OCI-LY7 (cell line): ENCODE measurements at regions not wholly inside any gene's neighbourhood (a gene's known extent, or its start where the extent isn't known, plus 50 kb on each side); places are given as distances from the start of the nearest gene placed in this dataset.

ENCODE experiments used
- BruUV-seq: library from RNA; stranded (reverse); fragments of 400-500 nt; replicated peaks from 2 replicates; lab custom pipeline; 2021; lab: Mats Ljungman, UMichigan
- CTCF ChIA-PET: fragments of 300-600 bp; sonication (Branson Sonifier 250); formaldehyde crosslinking; loops from one replicate; lab custom pipeline; 2022; ENCODE audit warnings: antibody characterized with exemption; ENCODE audit not compliant: unreplicated experiment; lab: Charles Lee
- POLR2A ChIA-PET: fragments of 300-600 bp; sonication (Branson Sonifier 250); formaldehyde crosslinking; loops from one replicate; lab custom pipeline; 2022; ENCODE audit warnings: antibody characterized with exemption; lab: Charles Lee
- DNase-seq: peaks from one replicate; pipeline ENCODE4 v3.0.0-alpha.2; 2015; ENCODE audit warnings: low spot score
- H2AFZ ChIP-seq: fragments of 200-600 bp; sonication (generic), shearing (Covaris generic); 2 replicates; pipeline ENCODE4 v1.6.1; 2014; ENCODE audit warnings: mild to moderate bottlenecking, antibody characterized with exemption, low read length, moderate library complexity
- H3K27ac ChIP-seq: fragments of 200-600 bp; sonication (generic); 2 replicates; pipeline ENCODE4 v1.5.1; 2014; ENCODE audit warnings: mixed run types, low read depth, mild to moderate bottlenecking, moderate library complexity, low read length, inconsistent platforms; ENCODE audit not compliant: poor library complexity, severe bottlenecking
- H3K36me3 ChIP-seq: fragments of 200-600 bp; sonication (generic); 2 replicates; pipeline ENCODE4 v1.6.1; 2014; ENCODE audit warnings: mild to moderate bottlenecking, antibody characterized with exemption, low read length, moderate library complexity, mixed read lengths; ENCODE audit not compliant: insufficient read depth
- H3K4me1 ChIP-seq: fragments of 200-600 bp; sonication (generic); 2 replicates; pipeline ENCODE4 v1.5.1; 2014; ENCODE audit warnings: mild to moderate bottlenecking, low read length; ENCODE audit not compliant: insufficient read depth, poor library complexity, severe bottlenecking
- H3K4me2 ChIP-seq: fragments of 200-600 bp; sonication (generic); 2 replicates; pipeline ENCODE4 v1.6.1; 2014; ENCODE audit warnings: mild to moderate bottlenecking, low read length
- H3K4me3 ChIP-seq: fragments of 200-600 bp; sonication (generic); 2 replicates; pipeline ENCODE4 v1.5.1; 2014; ENCODE audit warnings: mild to moderate bottlenecking, low read depth, low read length; ENCODE audit not compliant: poor library complexity, severe bottlenecking
- H3K79me2 ChIP-seq: fragments of 200-600 bp; sonication (generic); 2 replicates; pipeline ENCODE4 v1.6.1; 2016; ENCODE audit warnings: low read depth, mild to moderate bottlenecking, low read length, moderate library complexity, mixed read lengths; ENCODE audit not compliant: insufficient read depth
- H3K9me2 ChIP-seq: fragments of 200-600 bp; sonication (generic); 2 replicates; pipeline ENCODE4 v1.6.1; 2016; ENCODE audit warnings: mild to moderate bottlenecking, low read length, mixed read lengths; ENCODE audit not compliant: insufficient read depth
- H3K9me3 ChIP-seq: fragments of 200-600 bp; sonication (generic); 2 replicates; pipeline ENCODE4 v1.6.1; 2014; ENCODE audit warnings: mild to moderate bottlenecking, mixed run types, low read length, mixed read lengths
- H4K20me1 ChIP-seq: fragments of 200-600 bp; sonication (generic); 2 replicates; pipeline ENCODE4 v1.6.1; 2014; ENCODE audit warnings: mild to moderate bottlenecking, antibody characterized with exemption, low read length, moderate library complexity, mixed read lengths; ENCODE audit not compliant: insufficient read depth
- CTCF ChIP-seq: fragments of 200-600 bp; sonication (generic); conservative IDR thresholded peaks from 2 replicates; pipeline ENCODE4 v1.5.1; 2014; ENCODE audit warnings: mild to moderate bottlenecking, antibody characterized with exemption, low read length, moderate library complexity, mixed read lengths
- EZH2phosphoT487 ChIP-seq: fragments of 200-600 bp; sonication (generic); IDR thresholded peaks from 2 replicates; pipeline ENCODE4 v1.6.1; 2018; ENCODE audit warnings: low read depth, borderline replicate concordance, mild to moderate bottlenecking, mixed run types, antibody characterized with exemption, low read length, moderate library complexity, mixed read lengths
- intact Hi-C: fragments of 100-400 bp; cut with micrococcal nuclease; formaldehyde crosslinking; loops from one replicate; pipeline ENCODE4 v1.10.0; 2022; ENCODE audit not compliant: unreplicated experiment

GRCh38 chr7:19206721-19207120 is 61.5 kb upstream of the FERD3L start:
- intact Hi-C loops = no loop called here
- no peak overlapping the region for H2AFZ ChIP-seq
- no peak overlapping the region for H3K4me2 ChIP-seq
- no TSS peak for BruUV-seq
- H3K4me1 ChIP-seq = no peaks in the 10 kb centered on the region
- no peaks in the 10 kb centered on the region for H3K36me3 ChIP-seq
- H3K9me3 ChIP-seq = no peaks in the 10 kb centered on the region
- CTCF ChIA-PET = no interaction called here
- H3K27ac ChIP-seq = no peak overlapping the region
- H3K4me3 ChIP-seq = no peak overlapping the region
- POLR2A ChIA-PET = no interaction called here
- no peaks in the 10 kb centered on the region for H4K20me1 ChIP-seq
- no peaks in the 10 kb centered on the region for H3K79me2 ChIP-seq
- TF ChIP-seq CTCF (no peak), EZH2phosphoT487 (no peak)
- H3K9me2 ChIP-seq = no peaks in the 10 kb centered on the region
- no peak for DNase-seq

GRCh38 chr7:19203686-19204085 is 58.5 kb upstream of the FERD3L start:
- H3K9me2 ChIP-seq = no peaks in the 10 kb centered on the region
- ChIA-PET CTCF (no interaction called here), POLR2A (no interaction called here)
- BruUV-seq = no TSS peak
- H3K36me3 ChIP-seq = no peaks in the 10 kb centered on the region
- no peaks in the 10 kb centered on the region for H3K9me3 ChIP-seq
- H4K20me1 ChIP-seq = no peaks in the 10 kb centered on the region
- H3K4me2 ChIP-seq = no peak overlapping the region
- H3K4me1 ChIP-seq = no peaks in the 10 kb centered on the region
- intact Hi-C loops = no loop called here
- no peak overlapping the region for H3K27ac ChIP-seq
- no peak for TF ChIP-seq EZH2phosphoT487
- no peak for TF ChIP-seq CTCF
- H3K79me2 ChIP-seq = no peaks in the 10 kb centered on the region
- H3K4me3 ChIP-seq = no peak overlapping the region
- no peak overlapping the region for H2AFZ ChIP-seq
- DNase-seq = no peak

GRCh38 chr7:19202599-19202998 is 57.4 kb upstream of the FERD3L start:
- no peaks in the 10 kb centered on the region for H3K79me2 ChIP-seq
- no peak overlapping the region for H3K4me3 ChIP-seq
- intact Hi-C loops = no loop called here
- TF ChIP-seq EZH2phosphoT487 (no peak), CTCF (no peak)
- H2AFZ ChIP-seq = no peak overlapping the region
- no peaks in the 10 kb centered on the region for H4K20me1 ChIP-seq
- H3K9me2 ChIP-seq = no peaks in the 10 kb centered on the region
- BruUV-seq = no TSS peak
- POLR2A ChIA-PET = no interaction called here
- CTCF ChIA-PET = no interaction called here
- no peak overlapping the region for H3K4me2 ChIP-seq
- H3K27ac ChIP-seq = no peak overlapping the region
- H3K36me3 ChIP-seq = no peaks in the 10 kb centered on the region
- no peaks in the 10 kb centered on the region for H3K9me3 ChIP-seq
- no peaks in the 10 kb centered on the region for H3K4me1 ChIP-seq
- DNase-seq = no peak
